ENCODE measurements at regions not wholly inside any gene's neighbourhood (a gene's known extent, or its start where the extent isn't known, plus 50 kb on each side); places are given as distances from the start of the nearest gene placed in this dataset.

DNA sequence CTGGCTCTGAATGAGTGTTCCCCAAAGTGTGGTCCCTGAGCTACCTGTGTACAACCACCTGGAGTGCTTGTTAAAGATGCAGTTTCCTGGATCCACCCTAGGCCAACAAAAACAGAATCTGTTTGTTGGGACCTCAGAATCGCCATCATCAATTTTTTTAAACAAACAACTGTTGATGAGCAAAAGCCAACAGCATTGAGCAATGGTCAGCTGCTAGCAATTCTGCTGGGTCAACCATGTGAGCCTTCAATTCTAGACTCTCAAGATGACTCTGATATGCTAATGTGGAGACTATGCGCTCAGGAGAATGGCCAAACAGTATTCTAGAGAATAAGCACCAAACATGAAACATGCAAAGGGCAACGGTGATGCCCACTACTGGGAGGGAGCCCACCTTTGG, 64.4 kb upstream of the IYD start:
- H3K9me2 ChIP-seq (ENCODE audit: insufficient read depth), result no peaks in the 10 kb centered on the region
- intact Hi-C loops (cut with micrococcal nuclease), result no loop called here
- H3K36me3 ChIP-seq (ENCODE audit: control insufficient read depth in 1 of 2, insufficient read depth in 2 of 2, low read length in 2 of 2), result no peaks in the 10 kb centered on the region
- no peak overlapping the region for H3K27ac ChIP-seq (ENCODE audit: low read depth, low read length)
- RAD21 ChIA-PET (ENCODE audit: low non-redundant PET in 1 of 2, low total read pairs in 2 of 2, uncharacterized antibody in 2 of 2, unreplicated experiment in 2 of 2), result no interaction called here
- BruUV-seq (replicated peaks), result no TSS peak
- POLR2A ChIA-PET, result no interaction called here
- no peak overlapping the region for H3K9ac ChIP-seq (ENCODE audit: low read length)
- TF ChIP-seq ELF1 (IDR thresholded peaks at IDR 0.05; ENCODE audit: borderline replicate concordance, low read depth) (no peak), SRF (IDR thresholded peaks at IDR 0.05; ENCODE audit: low read depth) (no peak), FOSL1 (IDR thresholded peaks at IDR 0.05; ENCODE audit: low read depth) (no peak), ZNF274 (IDR thresholded peaks at IDR 0.05; ENCODE audit: low read depth, low read length) (no peak), ZFX (IDR thresholded peaks at IDR 0.05) (no peak), RAD21 (IDR thresholded peaks at IDR 0.05; ENCODE audit: low read depth) (no peak), POLR2AphosphoS5 (IDR thresholded peaks at IDR 0.05; ENCODE audit: low read depth, low read length) (no peak), EZH2phosphoT487 (IDR thresholded peaks at IDR 0.05; ENCODE audit: borderline replicate concordance) (no peak), TCF7L2 (IDR thresholded peaks at IDR 0.05; ENCODE audit: borderline replicate concordance, extremely low read depth, insufficient read depth, insufficient read length) (no peak)
- TF ChIP-seq, protein P1, sequence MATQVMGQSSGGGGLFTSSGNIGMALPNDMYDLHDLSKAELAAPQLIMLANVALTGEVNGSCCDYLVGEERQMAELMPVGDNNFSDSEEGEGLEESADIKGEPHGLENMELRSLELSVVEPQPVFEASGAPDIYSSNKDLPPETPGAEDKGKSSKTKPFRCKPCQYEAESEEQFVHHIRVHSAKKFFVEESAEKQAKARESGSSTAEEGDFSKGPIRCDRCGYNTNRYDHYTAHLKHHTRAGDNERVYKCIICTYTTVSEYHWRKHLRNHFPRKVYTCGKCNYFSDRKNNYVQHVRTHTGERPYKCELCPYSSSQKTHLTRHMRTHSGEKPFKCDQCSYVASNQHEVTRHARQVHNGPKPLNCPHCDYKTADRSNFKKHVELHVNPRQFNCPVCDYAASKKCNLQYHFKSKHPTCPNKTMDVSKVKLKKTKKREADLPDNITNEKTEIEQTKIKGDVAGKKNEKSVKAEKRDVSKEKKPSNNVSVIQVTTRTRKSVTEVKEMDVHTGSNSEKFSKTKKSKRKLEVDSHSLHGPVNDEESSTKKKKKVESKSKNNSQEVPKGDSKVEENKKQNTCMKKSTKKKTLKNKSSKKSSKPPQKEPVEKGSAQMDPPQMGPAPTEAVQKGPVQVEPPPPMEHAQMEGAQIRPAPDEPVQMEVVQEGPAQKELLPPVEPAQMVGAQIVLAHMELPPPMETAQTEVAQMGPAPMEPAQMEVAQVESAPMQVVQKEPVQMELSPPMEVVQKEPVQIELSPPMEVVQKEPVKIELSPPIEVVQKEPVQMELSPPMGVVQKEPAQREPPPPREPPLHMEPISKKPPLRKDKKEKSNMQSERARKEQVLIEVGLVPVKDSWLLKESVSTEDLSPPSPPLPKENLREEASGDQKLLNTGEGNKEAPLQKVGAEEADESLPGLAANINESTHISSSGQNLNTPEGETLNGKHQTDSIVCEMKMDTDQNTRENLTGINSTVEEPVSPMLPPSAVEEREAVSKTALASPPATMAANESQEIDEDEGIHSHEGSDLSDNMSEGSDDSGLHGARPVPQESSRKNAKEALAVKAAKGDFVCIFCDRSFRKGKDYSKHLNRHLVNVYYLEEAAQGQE (IDR thresholded peaks at IDR 0.05; ENCODE audit: low read depth), result no peak
- TF ChIP-seq, protein P2, sequence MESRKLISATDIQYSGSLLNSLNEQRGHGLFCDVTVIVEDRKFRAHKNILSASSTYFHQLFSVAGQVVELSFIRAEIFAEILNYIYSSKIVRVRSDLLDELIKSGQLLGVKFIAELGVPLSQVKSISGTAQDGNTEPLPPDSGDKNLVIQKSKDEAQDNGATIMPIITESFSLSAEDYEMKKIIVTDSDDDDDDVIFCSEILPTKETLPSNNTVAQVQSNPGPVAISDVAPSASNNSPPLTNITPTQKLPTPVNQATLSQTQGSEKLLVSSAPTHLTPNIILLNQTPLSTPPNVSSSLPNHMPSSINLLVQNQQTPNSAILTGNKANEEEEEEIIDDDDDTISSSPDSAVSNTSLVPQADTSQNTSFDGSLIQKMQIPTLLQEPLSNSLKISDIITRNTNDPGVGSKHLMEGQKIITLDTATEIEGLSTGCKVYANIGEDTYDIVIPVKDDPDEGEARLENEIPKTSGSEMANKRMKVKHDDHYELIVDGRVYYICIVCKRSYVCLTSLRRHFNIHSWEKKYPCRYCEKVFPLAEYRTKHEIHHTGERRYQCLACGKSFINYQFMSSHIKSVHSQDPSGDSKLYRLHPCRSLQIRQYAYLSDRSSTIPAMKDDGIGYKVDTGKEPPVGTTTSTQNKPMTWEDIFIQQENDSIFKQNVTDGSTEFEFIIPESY (IDR thresholded peaks at IDR 0.05; ENCODE audit: extremely low read depth, insufficient replicate concordance, low read length), result no peak
- TF ChIP-seq, protein P3, sequence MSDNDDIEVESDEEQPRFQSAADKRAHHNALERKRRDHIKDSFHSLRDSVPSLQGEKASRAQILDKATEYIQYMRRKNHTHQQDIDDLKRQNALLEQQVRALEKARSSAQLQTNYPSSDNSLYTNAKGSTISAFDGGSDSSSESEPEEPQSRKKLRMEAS (IDR thresholded peaks at IDR 0.05), result no peak
- H3K4me2 ChIP-seq (ENCODE audit: low read length), result no peak overlapping the region
- ATAC-seq (no peak), DNase-seq (ENCODE audit: low read depth, low spot score) (no peak)
- peaks cover 9 to 23% of the 10 kb centered on the region in 2 experiments for H3K4me1 ChIP-seq (ENCODE audit: control insufficient read depth in 1 of 2, insufficient read depth in 2 of 2, low read length in 2 of 2)
- no peak overlapping the region for H2AFZ ChIP-seq (ENCODE audit: low read depth, low read length, poor library complexity, severe bottlenecking)
- no peaks in the 10 kb centered on the region for H3K79me2 ChIP-seq (ENCODE audit: insufficient read depth, low read length)
- no peak overlapping the region for H3K4me3 ChIP-seq (replicated peaks in 1 of 2; ENCODE audit: low read depth in 1 of 2, low read length in 2 of 2)
- no peaks in the 10 kb centered on the region for H3K9me3 ChIP-seq (ENCODE audit: control insufficient read depth in 1 of 2, insufficient read depth in 1 of 2, low read depth in 1 of 2, low read length in 2 of 2)
- CTCF ChIA-PET, result no interaction called here
- no peaks in the 10 kb centered on the region for H3K27me3 ChIP-seq (ENCODE audit: insufficient read depth, low read length)
- H4K20me1 ChIP-seq (ENCODE audit: insufficient read depth), result no peaks in the 10 kb centered on the region

All from HCT116 (cell line).